ENCODE measurements at regions not wholly inside any gene's neighbourhood (a gene's known extent, or its start where the extent isn't known, plus 50 kb on each side); places are given as distances from the start of the nearest gene placed in this dataset.

DNA sequence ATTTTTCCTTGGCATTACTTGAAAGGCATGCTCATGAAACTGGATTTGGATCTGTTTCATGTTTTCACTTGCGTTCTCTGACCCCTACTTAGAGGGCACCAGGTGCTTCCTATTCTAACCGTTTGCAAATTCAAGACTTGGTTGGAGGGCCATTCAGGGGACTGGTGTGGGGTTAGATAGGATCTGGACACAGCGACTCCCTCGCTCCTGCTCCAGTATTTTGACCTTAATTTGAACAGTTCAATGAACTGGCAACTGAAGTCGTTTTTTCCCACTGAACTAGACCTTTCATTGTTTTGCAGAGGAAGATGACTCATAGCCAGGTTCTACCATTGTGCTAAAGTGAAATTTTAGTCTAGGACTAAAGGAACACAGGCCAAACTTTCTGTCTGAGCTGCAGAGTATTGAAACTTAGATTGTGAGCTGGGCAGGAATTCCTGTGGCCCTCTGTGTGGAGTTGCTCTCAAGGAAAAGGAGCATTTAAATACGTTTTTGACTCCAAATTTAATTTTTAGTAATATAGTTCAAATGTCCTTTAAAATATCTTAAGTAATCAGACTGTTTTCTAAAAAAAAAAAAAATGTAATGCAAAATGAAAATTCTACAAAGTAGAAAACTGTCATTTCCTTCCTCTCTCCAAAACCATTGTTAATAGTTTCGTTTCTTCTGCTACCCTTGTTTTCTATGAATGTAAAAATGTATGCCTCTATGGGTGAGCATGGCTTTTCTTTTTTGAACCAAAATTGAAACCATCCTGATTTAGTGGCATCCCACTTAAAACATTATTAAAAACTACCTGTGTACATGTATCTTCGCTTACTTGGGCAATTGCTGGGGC, 64.8 kb downstream of the UTRN start:
- peak overlapping the region; percentile 48 for H3K27ac ChIP-seq
- no peak for TF ChIP-seq CTCF (conservative IDR thresholded peaks at IDR 0.05)

- TF ChIP-seq CTCF (conservative IDR thresholded peaks at IDR 0.05): no peak
- peak overlapping the region; percentile 48; the same call in 1 of the 2 replicates for H3K27ac ChIP-seq
Observed at GRCh38 chr6:144350528-144350880, 65.4 kb downstream of the UTRN start.

GRCh38 chr6:144351379-144352127, 66.4 kb downstream of the UTRN start:
- TF ChIP-seq CTCF (conservative IDR thresholded peaks at IDR 0.05): no peak
- H3K27ac ChIP-seq: peak overlapping the region; percentile 48

DNA sequence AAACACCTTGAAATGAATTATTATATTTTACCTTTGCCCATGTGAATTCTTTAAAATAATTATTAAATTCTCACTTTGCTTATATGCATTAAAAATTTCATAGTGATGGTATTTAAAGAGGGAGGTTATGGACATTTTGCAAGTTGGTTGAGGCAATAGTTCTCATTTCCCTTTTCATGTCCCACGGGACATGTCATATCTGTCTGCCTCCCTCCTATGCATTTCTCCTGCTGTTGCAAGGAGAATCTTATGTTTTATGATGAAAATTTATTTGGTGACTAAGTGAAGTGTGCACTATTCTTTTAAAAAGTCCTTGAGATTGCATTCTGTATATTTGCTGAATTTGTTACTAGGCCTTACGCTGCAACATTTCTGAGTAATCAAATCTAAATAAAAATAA, 67.2 kb downstream of the UTRN start:
- peak overlapping the region; percentile 48 for H3K27ac ChIP-seq
- no peak for TF ChIP-seq CTCF (conservative IDR thresholded peaks at IDR 0.05)

DNA sequence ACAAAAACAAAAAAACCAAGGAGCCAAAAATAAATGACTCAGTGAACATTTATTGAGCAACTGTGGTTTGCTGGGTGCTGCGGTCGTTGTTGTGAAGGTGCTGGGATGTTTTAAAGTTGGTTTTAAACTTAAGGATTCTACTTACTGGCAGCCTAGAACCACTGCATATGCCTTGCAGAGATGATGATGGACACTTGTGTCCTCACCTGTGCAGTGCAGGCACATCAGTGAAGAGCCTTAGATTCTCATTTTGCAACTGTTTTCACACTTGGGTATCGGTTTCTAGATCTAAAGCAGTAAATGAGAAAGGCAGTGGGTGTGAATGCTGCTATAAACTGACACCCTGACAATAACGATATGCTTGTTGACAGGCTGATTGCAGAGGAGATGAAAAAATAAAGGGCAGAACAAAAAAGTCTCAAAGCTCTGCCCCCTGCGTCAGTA, 68.8 kb downstream of the UTRN start:
- H3K27ac ChIP-seq: no peak overlapping the region
- no peak for TF ChIP-seq CTCF (conservative IDR thresholded peaks at IDR 0.05)

DNA sequence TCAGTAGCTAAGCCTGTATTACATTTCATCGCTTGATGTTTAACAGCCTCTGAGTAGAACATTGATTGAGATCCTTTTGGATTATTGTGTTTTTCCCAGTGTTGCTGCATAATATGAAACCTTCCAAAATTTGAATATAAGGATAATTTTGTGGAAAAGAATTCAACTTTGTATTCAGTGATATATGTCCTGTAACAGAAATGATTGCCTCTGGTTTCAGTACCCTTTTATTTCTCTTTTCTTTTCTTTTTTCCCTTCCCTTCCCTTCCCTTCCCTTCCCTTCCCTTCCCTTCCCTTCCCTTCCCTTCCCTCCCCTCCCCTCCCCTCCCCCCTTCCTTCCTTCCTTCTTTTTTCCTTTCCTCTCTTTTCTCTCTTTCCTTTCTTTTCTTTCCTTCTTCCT, 74.6 kb downstream of the UTRN start:
- no peak overlapping the region for H3K27ac ChIP-seq
- no peak for TF ChIP-seq CTCF (conservative IDR thresholded peaks at IDR 0.05)

GRCh38 chr6:144360401-144360800, 75.3 kb downstream of the UTRN start:
- no peak overlapping the region for H3K27ac ChIP-seq
- no peak for TF ChIP-seq CTCF (conservative IDR thresholded peaks at IDR 0.05)

All from VCaP (cell line).